ENCODE measurements at regions not wholly inside any gene's neighbourhood (a gene's known extent, or its start where the extent isn't known, plus 50 kb on each side); places are given as distances from the start of the nearest gene placed in this dataset.
A peak's percentile ranks its signal among the peaks of the same experiment; 100 is the strongest.

- DNase-seq, result no peak
Measured at GRCh38 chr2:6757215-6757614, 108.5 kb downstream of the CMPK2 start.

- DNase-seq, result no peak
Measured at GRCh38 chr2:6759689-6760088, 106.0 kb downstream of the CMPK2 start.

- no peak for DNase-seq
Measured at GRCh38 chr2:6760132-6760531, 105.6 kb downstream of the CMPK2 start.

- no peak for DNase-seq
Measured at GRCh38 chr2:6764968-6765723, 100.6 kb downstream of the CMPK2 start.

- no peak for DNase-seq
Measured at GRCh38 chr2:6769346-6769745, 96.4 kb downstream of the CMPK2 start.

GRCh38 chr2:6770006-6770405 is 95.7 kb downstream of the CMPK2 start:
- DNase-seq, result no peak

GRCh38 chr2:6771634-6772611 is 93.8 kb downstream of the CMPK2 start:
- peak; percentile 29 for DNase-seq

GRCh38 chr2:6773007-6773693 is 92.6 kb downstream of the CMPK2 start:
- DNase-seq, result peak; percentile 77

GRCh38 chr2:6773694-6774044 is 92.0 kb downstream of the CMPK2 start:
- DNase-seq, result no peak

- DNase-seq, result no peak
Measured at GRCh38 chr2:6776125-6776524, 89.6 kb downstream of the CMPK2 start.

- DNase-seq, result no peak
Measured at GRCh38 chr2:6777626-6778025, 88.1 kb downstream of the CMPK2 start.

GRCh38 chr2:6780765-6781274 is 84.9 kb downstream of the CMPK2 start:
- peak; percentile 27 for DNase-seq

- no peak for DNase-seq
Measured at GRCh38 chr2:6782517-6783237, 83.0 kb downstream of the CMPK2 start.

- DNase-seq, result no peak
Measured at GRCh38 chr2:6783238-6783614, 82.5 kb downstream of the CMPK2 start.

GRCh38 chr2:6784291-6784690 is 81.4 kb downstream of the CMPK2 start:
- no peak for DNase-seq

GRCh38 chr2:6785493-6785892 is 80.2 kb downstream of the CMPK2 start:
- no peak for DNase-seq

- DNase-seq, result no peak
Measured at GRCh38 chr2:6787376-6787775, 78.3 kb downstream of the CMPK2 start.

- DNase-seq, result no peak
Measured at GRCh38 chr2:6788614-6789013, 77.1 kb downstream of the CMPK2 start.

- no peak for DNase-seq
Measured at GRCh38 chr2:6789559-6790138, 76.1 kb downstream of the CMPK2 start.

GRCh38 chr2:6791682-6792081 is 74.0 kb downstream of the CMPK2 start:
- no peak for DNase-seq

GRCh38 chr2:6792883-6793282 is 72.8 kb downstream of the CMPK2 start:
- no peak for DNase-seq

GRCh38 chr2:6793371-6793770 is 72.3 kb downstream of the CMPK2 start:
- no peak for DNase-seq
